ENCODE measurements at regions not wholly inside any gene's neighbourhood (a gene's known extent, or its start where the extent isn't known, plus 50 kb on each side); places are given as distances from the start of the nearest gene placed in this dataset.

GRCh38 chr2:226580403-226580802 lies 219.2 kb downstream of the IRS1 start:
- H3K9me3 ChIP-seq (ENCODE audit: insufficient read depth, low read length): no peaks in the 10 kb centered on the region
- no peaks in the 10 kb centered on the region for H3K79me2 ChIP-seq (ENCODE audit: insufficient read depth, low read length)
- no peaks in the 10 kb centered on the region; the same call in 1 of the 2 replicates for H3K9me2 ChIP-seq (replicated peaks; ENCODE audit: insufficient read depth, low read length)
- no peak overlapping the region for H3K27ac ChIP-seq (ENCODE audit: low read depth, low read length)
- H3K27me3 ChIP-seq (ENCODE audit: low read length): no peaks in the 10 kb centered on the region
- H3K9ac ChIP-seq (ENCODE audit: low read length): no peak overlapping the region
- TF ChIP-seq EZH2phosphoT487 (conservative IDR thresholded peaks at IDR 0.05; ENCODE audit: low read length) (no peak), CTCF (IDR thresholded peaks at IDR 0.05; ENCODE audit: insufficient read depth, low read length, poor library complexity, severe bottlenecking) (no peak)
- no peaks in the 10 kb centered on the region for H4K20me1 ChIP-seq (ENCODE audit: low read depth, low read length)
- H3K36me3 ChIP-seq (ENCODE audit: low read length): no peaks in the 10 kb centered on the region
- H3F3A ChIP-seq (ENCODE audit: insufficient read depth): no peaks in the 10 kb centered on the region
- H2AFZ ChIP-seq (ENCODE audit: low read depth, low read length, severe bottlenecking): no peak overlapping the region
- no peak overlapping the region for H3K4me2 ChIP-seq (ENCODE audit: low read depth, low read length, poor library complexity, severe bottlenecking)
- H3K4me3 ChIP-seq (ENCODE audit: insufficient read depth, low read length, poor library complexity, severe bottlenecking): no peak overlapping the region

- Histone ChIP-seq H3F3A (ENCODE audit: insufficient read depth) (no peaks in the 10 kb centered on the region), H3K36me3 (ENCODE audit: low read length) (no peaks in the 10 kb centered on the region), H3K27ac (ENCODE audit: low read depth, low read length) (no peak overlapping the region), H3K27me3 (ENCODE audit: low read length) (no peaks in the 10 kb centered on the region), H2AFZ (ENCODE audit: low read depth, low read length, severe bottlenecking) (no peak overlapping the region), H3K4me3 (ENCODE audit: insufficient read depth, low read length, poor library complexity, severe bottlenecking) (no peak overlapping the region), H3K4me2 (ENCODE audit: low read depth, low read length, poor library complexity, severe bottlenecking) (no peak overlapping the region), H3K9ac (ENCODE audit: low read length) (no peak overlapping the region), H3K79me2 (ENCODE audit: insufficient read depth, low read length) (no peaks in the 10 kb centered on the region), H3K9me2 (replicated peaks; ENCODE audit: insufficient read depth, low read length) (no peaks in the 10 kb centered on the region; the same call in 1 of the 2 replicates), H4K20me1 (ENCODE audit: low read depth, low read length) (no peaks in the 10 kb centered on the region), H3K9me3 (ENCODE audit: insufficient read depth, low read length) (no peaks in the 10 kb centered on the region)
- no peak for TF ChIP-seq CTCF (IDR thresholded peaks at IDR 0.05; ENCODE audit: insufficient read depth, low read length, poor library complexity, severe bottlenecking)
- TF ChIP-seq EZH2phosphoT487 (conservative IDR thresholded peaks at IDR 0.05; ENCODE audit: low read length): no peak
Observed at GRCh38 chr2:226579519-226579918, 220.1 kb downstream of the IRS1 start.

- Histone ChIP-seq H3K36me3 (ENCODE audit: low read length) (no peaks in the 10 kb centered on the region), H4K20me1 (ENCODE audit: low read depth, low read length) (no peaks in the 10 kb centered on the region), H3K4me2 (ENCODE audit: low read depth, low read length, poor library complexity, severe bottlenecking) (no peak overlapping the region), H3K27me3 (ENCODE audit: low read length) (no peaks in the 10 kb centered on the region), H3K9ac (ENCODE audit: low read length) (no peak overlapping the region), H3K9me2 (replicated peaks; ENCODE audit: insufficient read depth, low read length) (no peaks in the 10 kb centered on the region; the same call in 1 of the 2 replicates), H3K9me3 (ENCODE audit: insufficient read depth, low read length) (no peaks in the 10 kb centered on the region), H3K27ac (ENCODE audit: low read depth, low read length) (no peak overlapping the region), H3K4me3 (ENCODE audit: insufficient read depth, low read length, poor library complexity, severe bottlenecking) (no peak overlapping the region), H3F3A (ENCODE audit: insufficient read depth) (no peaks in the 10 kb centered on the region), H3K79me2 (ENCODE audit: insufficient read depth, low read length) (no peaks in the 10 kb centered on the region), H2AFZ (ENCODE audit: low read depth, low read length, severe bottlenecking) (no peak overlapping the region)
- no peak for TF ChIP-seq EZH2phosphoT487 (conservative IDR thresholded peaks at IDR 0.05; ENCODE audit: low read length)
- TF ChIP-seq CTCF (IDR thresholded peaks at IDR 0.05; ENCODE audit: insufficient read depth, low read length, poor library complexity, severe bottlenecking): no peak
Observed at GRCh38 chr2:226578879-226579278, 220.7 kb downstream of the IRS1 start.
